ENCODE measurements at regions not wholly inside any gene's neighbourhood (a gene's known extent, or its start where the extent isn't known, plus 50 kb on each side); places are given as distances from the start of the nearest gene placed in this dataset.

DNA sequence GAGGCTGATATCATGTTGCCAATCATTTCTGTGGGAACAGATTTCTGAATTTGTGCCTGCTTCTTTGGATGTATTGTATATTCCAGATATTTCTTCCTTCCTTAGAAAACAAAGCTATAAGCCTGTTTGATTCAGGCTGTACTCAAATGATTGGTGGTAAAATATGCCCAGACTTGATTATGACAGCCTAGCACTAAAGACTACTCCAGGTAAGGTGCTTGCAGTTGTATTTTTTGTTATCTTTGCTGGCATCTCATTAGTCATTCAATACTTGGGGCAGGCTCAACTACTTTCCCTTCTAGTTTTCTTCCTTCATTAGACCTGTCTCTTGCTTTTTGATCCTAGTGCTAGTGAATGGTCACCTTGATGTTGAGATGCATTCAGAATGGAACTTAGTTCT is 90.6 kb downstream of the ZNF518B start:
- TF ChIP-seq POLR2A (IDR thresholded peaks at IDR 0.05) (no peak), EP300 (IDR thresholded peaks at IDR 0.05; ENCODE audit: low read depth) (no peak), POLR2AphosphoS5 (IDR thresholded peaks at IDR 0.05) (no peak)
- TF ChIP-seq, protein P1, sequence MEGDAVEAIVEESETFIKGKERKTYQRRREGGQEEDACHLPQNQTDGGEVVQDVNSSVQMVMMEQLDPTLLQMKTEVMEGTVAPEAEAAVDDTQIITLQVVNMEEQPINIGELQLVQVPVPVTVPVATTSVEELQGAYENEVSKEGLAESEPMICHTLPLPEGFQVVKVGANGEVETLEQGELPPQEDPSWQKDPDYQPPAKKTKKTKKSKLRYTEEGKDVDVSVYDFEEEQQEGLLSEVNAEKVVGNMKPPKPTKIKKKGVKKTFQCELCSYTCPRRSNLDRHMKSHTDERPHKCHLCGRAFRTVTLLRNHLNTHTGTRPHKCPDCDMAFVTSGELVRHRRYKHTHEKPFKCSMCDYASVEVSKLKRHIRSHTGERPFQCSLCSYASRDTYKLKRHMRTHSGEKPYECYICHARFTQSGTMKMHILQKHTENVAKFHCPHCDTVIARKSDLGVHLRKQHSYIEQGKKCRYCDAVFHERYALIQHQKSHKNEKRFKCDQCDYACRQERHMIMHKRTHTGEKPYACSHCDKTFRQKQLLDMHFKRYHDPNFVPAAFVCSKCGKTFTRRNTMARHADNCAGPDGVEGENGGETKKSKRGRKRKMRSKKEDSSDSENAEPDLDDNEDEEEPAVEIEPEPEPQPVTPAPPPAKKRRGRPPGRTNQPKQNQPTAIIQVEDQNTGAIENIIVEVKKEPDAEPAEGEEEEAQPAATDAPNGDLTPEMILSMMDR (IDR thresholded peaks at IDR 0.05), result no peak
- in situ Hi-C loops (cut with MboI; ENCODE audit: low pct_ligation_motif_present in 1 of 4, low pct_unique_long_range_greater_than_20kb in 1 of 4, low sequenced_read_pairs in 3 of 4) (no loop called here), intact Hi-C loops (cut with DNase I; ENCODE audit: low total_unique reads) (no loop called here)

DNA sequence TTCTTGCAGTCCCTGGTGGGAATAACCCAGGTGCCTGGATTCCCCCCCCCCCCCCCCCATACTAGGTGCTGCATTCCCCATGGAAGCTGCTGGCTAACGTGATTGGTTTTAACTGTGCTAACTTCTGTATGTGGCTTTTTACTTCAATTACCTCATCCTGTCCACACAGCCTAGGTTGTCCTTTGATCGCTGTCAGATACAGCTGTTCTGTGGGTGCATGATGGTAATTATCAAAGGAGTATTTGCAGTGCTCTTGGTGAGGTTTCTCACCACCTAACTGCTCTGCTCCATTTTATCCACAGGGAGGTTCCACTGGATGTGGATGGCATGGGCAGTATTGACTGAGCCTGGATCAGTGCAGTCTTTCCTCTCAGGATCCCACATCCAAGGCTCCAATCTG is 93.0 kb downstream of the ZNF518B start:
- Histone ChIP-seq H3K9me3 (no peaks in the 10 kb centered on the region), H3K27ac (no peak overlapping the region), H3K36me3 (no peaks in the 10 kb centered on the region), H3K27me3 (no peaks in the 10 kb centered on the region), H3K4me3 (no peak overlapping the region), H3K4me1 (no peaks in the 10 kb centered on the region)
- intact Hi-C loops (cut with DNase I; ENCODE audit: low total_unique reads) (no loop called here), in situ Hi-C loops (cut with MboI; ENCODE audit: low pct_ligation_motif_present in 1 of 4, low pct_unique_long_range_greater_than_20kb in 1 of 4, low sequenced_read_pairs in 3 of 4) (no loop called here)
- WGBS, 2 donors (ENCODE audit: low coverage in 1 of 2), result 78% methylated on average over 2 of the region's 2 CpGs; no CpG with 5 or more reads in 1 of the 2 donors
- no peak for DNase-seq
- TF ChIP-seq POLR2AphosphoS5 (IDR thresholded peaks at IDR 0.05) (no peak), POLR2A (IDR thresholded peaks at IDR 0.05) (no peak), EP300 (IDR thresholded peaks at IDR 0.05; ENCODE audit: low read depth) (no peak)
- TF ChIP-seq, protein P1 (IDR thresholded peaks at IDR 0.05), result no peak

More for the DNA sequence above, 90.6 kb downstream of the ZNF518B start:
- H3K4me1 ChIP-seq, result no peaks in the 10 kb centered on the region
- no peaks in the 10 kb centered on the region for H3K9me3 ChIP-seq
- no peaks in the 10 kb centered on the region for H3K27me3 ChIP-seq
- H3K4me3 ChIP-seq, result no peak overlapping the region
- no peak overlapping the region for H3K27ac ChIP-seq
- DNase-seq, result no peak
- no peaks in the 10 kb centered on the region for H3K36me3 ChIP-seq

DNA sequence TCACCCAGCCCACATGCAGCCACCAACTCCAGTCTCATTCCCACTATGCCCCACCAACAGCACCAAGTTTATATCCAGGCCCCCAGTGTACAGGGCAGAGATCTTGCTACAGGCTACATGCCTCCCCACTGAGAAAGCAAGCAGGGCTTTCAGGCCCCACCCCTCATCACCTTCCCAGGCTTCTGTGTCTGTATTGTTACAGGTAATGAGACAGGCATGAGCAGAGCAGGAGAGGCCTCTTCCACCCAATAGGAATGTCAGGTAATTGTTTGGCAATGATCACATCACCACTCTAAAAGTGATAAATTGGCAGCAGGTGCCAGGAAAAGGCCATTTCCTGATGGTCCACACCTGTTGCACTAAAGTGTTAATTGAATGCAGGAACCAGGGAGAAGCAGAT is 102.5 kb downstream of the ZNF518B start:
- DNase-seq, result no peak
- H3K27me3 ChIP-seq, result no peaks in the 10 kb centered on the region
- no peak overlapping the region for H3K27ac ChIP-seq
- intact Hi-C loops (cut with DNase I; ENCODE audit: low total_unique reads), result no loop called here
- in situ Hi-C loops (cut with MboI; ENCODE audit: low pct_ligation_motif_present in 1 of 4, low pct_unique_long_range_greater_than_20kb in 1 of 4, low sequenced_read_pairs in 3 of 4), result no loop called here
- no peaks in the 10 kb centered on the region for H3K9me3 ChIP-seq
- no peaks in the 10 kb centered on the region for H3K36me3 ChIP-seq
- no peak overlapping the region for H3K4me3 ChIP-seq
- no peaks in the 10 kb centered on the region for H3K4me1 ChIP-seq
- TF ChIP-seq, protein P1 (IDR thresholded peaks at IDR 0.05), result no peak
- no peak for TF ChIP-seq EP300 (IDR thresholded peaks at IDR 0.05; ENCODE audit: low read depth)

DNA sequence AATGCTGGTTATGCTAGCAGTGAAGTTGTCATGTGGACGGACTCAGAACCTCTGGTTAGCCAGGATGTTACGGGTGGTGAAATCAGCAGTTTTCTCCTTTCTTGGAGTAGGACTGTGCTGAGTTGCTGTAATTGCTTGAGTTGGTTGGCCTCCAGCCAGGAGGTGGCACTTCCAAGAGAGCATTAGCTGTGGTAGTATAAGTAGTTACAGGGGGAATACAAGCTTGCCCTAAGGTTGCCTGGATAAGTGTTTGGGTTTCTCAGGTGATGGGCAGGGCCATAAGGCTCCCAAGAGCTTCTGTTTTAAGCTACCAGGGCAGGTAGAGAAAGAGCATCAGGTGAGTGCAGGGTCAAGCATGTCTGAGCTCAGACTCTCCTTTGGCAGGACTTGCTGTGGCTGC is 103.0 kb downstream of the ZNF518B start:
- Histone ChIP-seq H3K36me3 (no peaks in the 10 kb centered on the region), H3K4me3 (no peak overlapping the region), H3K27me3 (no peaks in the 10 kb centered on the region), H3K27ac (no peak overlapping the region), H3K4me1 (no peaks in the 10 kb centered on the region), H3K9me3 (no peaks in the 10 kb centered on the region)
- in situ Hi-C loops (cut with MboI; ENCODE audit: low pct_ligation_motif_present in 1 of 4, low pct_unique_long_range_greater_than_20kb in 1 of 4, low sequenced_read_pairs in 3 of 4) (no loop called here), intact Hi-C loops (cut with DNase I; ENCODE audit: low total_unique reads) (no loop called here)
- TF ChIP-seq, protein P1 (IDR thresholded peaks at IDR 0.05), result no peak
- TF ChIP-seq POLR2A (IDR thresholded peaks at IDR 0.05) (no peak), EP300 (IDR thresholded peaks at IDR 0.05; ENCODE audit: low read depth) (no peak), POLR2AphosphoS5 (IDR thresholded peaks at IDR 0.05) (no peak)
- WGBS, 2 donors (ENCODE audit: low coverage in 1 of 2), result 100% methylated on average over 2 of the region's 2 CpGs; no CpG with 5 or more reads in 1 of the 2 donors
- no peak for DNase-seq

All from transverse colon (tissue), 4 donors.